Left hindlimb (tissue), 1 donor: ENCODE measurements at regions not wholly inside any gene's neighbourhood (a gene's known extent, or its start where the extent isn't known, plus 50 kb on each side); places are given as distances from the start of the nearest gene placed in this dataset.

Experiments used
- DNase-seq: peaks from one replicate; pipeline ENCODE4 v3.0.0-alpha.2; 2018

- DNase-seq = no peak
Measured at GRCh38 chr16:86963600-86964575, 353.3 kb downstream of the C16orf95 start.

- DNase-seq = peak; percentile 16
Measured at GRCh38 chr16:86964796-86965241, 352.4 kb downstream of the C16orf95 start.

GRCh38 chr16:86965331-86965730 lies 351.9 kb downstream of the C16orf95 start:
- peak; percentile 18 for DNase-seq

- peak; percentile 16 for DNase-seq
Measured at GRCh38 chr16:86965840-86966550, 351.2 kb downstream of the C16orf95 start.

- no peak for DNase-seq
Measured at GRCh38 chr16:86966777-86967176, 350.4 kb downstream of the C16orf95 start.

GRCh38 chr16:86968866-86969265 lies 348.3 kb downstream of the C16orf95 start:
- no peak for DNase-seq

- no peak for DNase-seq
Measured at GRCh38 chr16:86969716-86970115, 347.5 kb downstream of the C16orf95 start.

- no peak for DNase-seq
Measured at GRCh38 chr16:86970279-86970678, 346.9 kb downstream of the C16orf95 start.

GRCh38 chr16:86970726-86971125 lies 346.5 kb downstream of the C16orf95 start:
- no peak for DNase-seq

GRCh38 chr16:86971251-86971650 lies 345.9 kb downstream of the C16orf95 start:
- DNase-seq = peak; percentile 59

GRCh38 chr16:86974120-86974519 lies 343.1 kb downstream of the C16orf95 start:
- DNase-seq = no peak

- DNase-seq = no peak
Measured at GRCh38 chr16:86975445-86975844, 341.7 kb downstream of the C16orf95 start.

GRCh38 chr16:86977076-86977676 lies 340.0 kb downstream of the C16orf95 start:
- peak; percentile 4 for DNase-seq

GRCh38 chr16:86978445-86979030 lies 338.7 kb downstream of the C16orf95 start:
- DNase-seq = peak; percentile 22

- no peak for DNase-seq
Measured at GRCh38 chr16:86979061-86979460, 338.1 kb downstream of the C16orf95 start.

- no peak for DNase-seq
Measured at GRCh38 chr16:86979984-86980553, 337.1 kb downstream of the C16orf95 start.

- peak; percentile 6 for DNase-seq
Measured at GRCh38 chr16:86980644-86981043, 336.5 kb downstream of the C16orf95 start.

- DNase-seq = no peak
Measured at GRCh38 chr16:86982347-86982596, 334.9 kb downstream of the C16orf95 start.

GRCh38 chr16:86982912-86983311 lies 334.3 kb downstream of the C16orf95 start:
- DNase-seq = peak; percentile 12

GRCh38 chr16:86983621-86984020 lies 333.6 kb downstream of the C16orf95 start:
- no peak for DNase-seq

- no peak for DNase-seq
Measured at GRCh38 chr16:86984343-86984742, 332.8 kb downstream of the C16orf95 start.

- no peak for DNase-seq
Measured at GRCh38 chr16:86984991-86985647, 332.1 kb downstream of the C16orf95 start.
